Caco-2 (cell line): ENCODE measurements at regions not wholly inside any gene's neighbourhood (a gene's known extent, or its start where the extent isn't known, plus 50 kb on each side); places are given as distances from the start of the nearest gene placed in this dataset.

Experiments used
- BruUV-seq: library from RNA; stranded (reverse); fragments of 400-500 nt; replicated peaks from 2 replicates; lab custom pipeline; 2021; lab: Mats Ljungman, UMichigan
- CTCF ChIA-PET: fragments of 300-600 bp; sonication (Branson Sonifier 250); formaldehyde crosslinking; loops from one replicate; lab custom pipeline; 2022; ENCODE audit warnings: antibody characterized with exemption; lab: Charles Lee
- POLR2A ChIA-PET: fragments of 300-600 bp; sonication (Branson Sonifier 250); formaldehyde crosslinking; loops from one replicate; lab custom pipeline; 2022; ENCODE audit warnings: antibody characterized with exemption; lab: Charles Lee
- DNase-seq, 2 experiments: peaks; one replicate each; pipeline versions ENCODE4 v3.0.0 to v3.0.0-alpha.2; 2020 to 2022
- H3K27me3 ChIP-seq: replicated peaks from 2 replicates; pipeline ENCODE4 v1.6.0; 2011; ENCODE audit warnings: low read length; ENCODE audit not compliant: control insufficient read depth, insufficient read depth
- H3K36me3 ChIP-seq: 2 replicates; pipeline ENCODE4 v1.5.1; 2011; ENCODE audit warnings: low read length; ENCODE audit not compliant: control insufficient read depth, insufficient read depth
- H3K4me1 ChIP-seq: fragments of 250-450 bp; sonication (Bioruptor Pico); 2 replicates; pipeline ENCODE4 v1.5.1; 2020; ENCODE audit warnings: mild to moderate bottlenecking
- H3K4me3 ChIP-seq: 2 replicates; pipeline ENCODE4 v1.5.1; 2011; ENCODE audit warnings: low read depth, mild to moderate bottlenecking, control low read depth, low read length
- H3K9me3 ChIP-seq: fragments of 250-450 bp; sonication (Bioruptor Pico); 2 replicates; pipeline ENCODE4 v1.5.1; 2020; ENCODE audit warnings: mild to moderate bottlenecking, moderate library complexity
- H3K27ac Mint-ChIP-seq: one replicate; pipeline ENCODE4 v1.8.0; 2022; ENCODE audit warnings: mixed read lengths; ENCODE audit not compliant: unreplicated experiment
- H3K27me3 Mint-ChIP-seq: one replicate; pipeline ENCODE4 v1.8.0; 2022; ENCODE audit warnings: mixed read lengths; ENCODE audit not compliant: insufficient read depth, unreplicated experiment
- H3K36me3 Mint-ChIP-seq: one replicate; pipeline ENCODE4 v1.8.0; 2022; ENCODE audit warnings: mild to moderate bottlenecking, mixed read lengths; ENCODE audit not compliant: insufficient read depth, unreplicated experiment
- H3K4me1 Mint-ChIP-seq: one replicate; pipeline ENCODE4 v1.8.0; 2022; ENCODE audit warnings: low read depth, mixed read lengths; ENCODE audit not compliant: unreplicated experiment
- H3K4me3 Mint-ChIP-seq: one replicate; pipeline ENCODE4 v1.8.0; 2022; ENCODE audit warnings: mild to moderate bottlenecking, moderate library complexity, mixed read lengths; ENCODE audit not compliant: unreplicated experiment
- H3K9me3 Mint-ChIP-seq: one replicate; pipeline ENCODE4 v1.8.0; 2022; ENCODE audit warnings: mixed read lengths; ENCODE audit not compliant: unreplicated experiment
- CTCF ChIP-seq, 2 experiments: fragments of 200-600 bp in 1 of 2; IDR thresholded peaks; 1 replicate in 1 of 2; 2 replicates in 1 of 2; pipeline versions ENCODE4 v1.5.1 to v1.8.0; 2011 to 2022; ENCODE audit warnings: antibody characterized with exemption in 1 of 2, control low read depth in 1 of 2, inconsistent platforms in 1 of 2, low read depth in 1 of 2, low read length in 1 of 2, mild to moderate bottlenecking in 1 of 2, moderate library complexity in 1 of 2; ENCODE audit not compliant: insufficient read depth in 1 of 2, severe bottlenecking in 1 of 2, unreplicated experiment in 1 of 2
- intact Hi-C: fragments of 100-400 bp; cut with micrococcal nuclease; formaldehyde crosslinking; loops from one replicate; pipeline ENCODE4 v1.10.0; 2022; ENCODE audit not compliant: unreplicated experiment

- intact Hi-C loops: no loop called here
- peaks cover 19% of the 10 kb centered on the region for H3K4me1 Mint-ChIP-seq
- H3K9me3 ChIP-seq: no peaks in the 10 kb centered on the region
- no peak overlapping the region for H3K4me3 Mint-ChIP-seq
- no TSS peak for BruUV-seq
- H3K27me3 ChIP-seq: no peaks in the 10 kb centered on the region
- H3K9me3 Mint-ChIP-seq: no peaks in the 10 kb centered on the region
- ChIA-PET POLR2A (no interaction called here), CTCF (no interaction called here)
- H3K4me3 ChIP-seq: no peak overlapping the region
- peaks cover 15% of the 10 kb centered on the region; the same call in 1 of the 2 replicates for H3K4me1 ChIP-seq
- H3K36me3 Mint-ChIP-seq: no peaks in the 10 kb centered on the region
- H3K36me3 ChIP-seq: no peaks in the 10 kb centered on the region
- no peak for TF ChIP-seq CTCF (IDR thresholded peaks at IDR 0.05; ENCODE audit: insufficient read depth in 1 of 2, low read depth in 1 of 2, low read length in 1 of 2, severe bottlenecking in 1 of 2, unreplicated experiment in 1 of 2)
- no peak for DNase-seq
- H3K27ac Mint-ChIP-seq: no peak overlapping the region
- H3K27me3 Mint-ChIP-seq: no peaks in the 10 kb centered on the region
Measured at GRCh38 chr7:32676249-32676941, 181.1 kb downstream of the AVL9 start.

GRCh38 chr7:32673275-32673983 is 178.1 kb downstream of the AVL9 start:
- H3K4me3 ChIP-seq: no peak overlapping the region
- no peaks in the 10 kb centered on the region for H3K36me3 ChIP-seq
- H3K4me1 Mint-ChIP-seq: peaks cover 20% of the 10 kb centered on the region
- H3K27me3 ChIP-seq: no peaks in the 10 kb centered on the region
- intact Hi-C loops: no loop called here
- H3K9me3 ChIP-seq: no peaks in the 10 kb centered on the region
- H3K4me1 ChIP-seq: peaks cover 13% of the 10 kb centered on the region
- H3K27ac Mint-ChIP-seq: no peak overlapping the region
- ChIA-PET CTCF (no interaction called here), POLR2A (no interaction called here)
- BruUV-seq: no TSS peak
- DNase-seq: no peak
- H3K36me3 Mint-ChIP-seq: no peaks in the 10 kb centered on the region
- no peak for TF ChIP-seq CTCF (IDR thresholded peaks at IDR 0.05; ENCODE audit: insufficient read depth in 1 of 2, low read depth in 1 of 2, low read length in 1 of 2, severe bottlenecking in 1 of 2, unreplicated experiment in 1 of 2)
- H3K4me3 Mint-ChIP-seq: no peak overlapping the region
- H3K9me3 Mint-ChIP-seq: peaks cover 3% of the 10 kb centered on the region
- no peaks in the 10 kb centered on the region for H3K27me3 Mint-ChIP-seq

- H3K4me1 ChIP-seq: peaks cover 13% of the 10 kb centered on the region
- BruUV-seq: no TSS peak
Measured at GRCh38 chr7:32670110-32671025, 175.1 kb downstream of the AVL9 start.

More at GRCh38 chr7:32670110-32671025, 175.1 kb downstream of the AVL9 start:
- intact Hi-C loops: no loop called here
- no peaks in the 10 kb centered on the region for H3K36me3 Mint-ChIP-seq
- ChIA-PET POLR2A (no interaction called here), CTCF (no interaction called here)
- peaks cover 27% of the 10 kb centered on the region for H3K4me1 Mint-ChIP-seq
- peak; percentile 31 to 64 for DNase-seq
- H3K9me3 Mint-ChIP-seq: peaks cover 9% of the 10 kb centered on the region
- no peaks in the 10 kb centered on the region for H3K36me3 ChIP-seq
- no peak overlapping the region for H3K4me3 ChIP-seq
- H3K4me3 Mint-ChIP-seq: no peak overlapping the region
- H3K9me3 ChIP-seq: no peaks in the 10 kb centered on the region
- TF ChIP-seq CTCF (IDR thresholded peaks at IDR 0.05; ENCODE audit: insufficient read depth in 1 of 2, low read depth in 1 of 2, low read length in 1 of 2, severe bottlenecking in 1 of 2, unreplicated experiment in 1 of 2): no peak
- H3K27me3 ChIP-seq: no peaks in the 10 kb centered on the region
- no peak overlapping the region for H3K27ac Mint-ChIP-seq
- no peaks in the 10 kb centered on the region for H3K27me3 Mint-ChIP-seq
